ENCODE measurements at regions not wholly inside any gene's neighbourhood (a gene's known extent, or its start where the extent isn't known, plus 50 kb on each side); places are given as distances from the start of the nearest gene placed in this dataset.

- DNase-seq (ENCODE audit: low spot score in 2 of 2, unreplicated experiment in 2 of 2) = no peak
- no peak overlapping the region for H3K4me3 Mint-ChIP-seq
- no peak for TF ChIP-seq CTCF (IDR thresholded peaks at IDR 0.05; ENCODE audit: unreplicated experiment)
- H3K9me3 Mint-ChIP-seq = no peaks in the 10 kb centered on the region
- no peaks in the 10 kb centered on the region for H3K36me3 Mint-ChIP-seq
- H3K4me1 Mint-ChIP-seq = peaks cover 4% of the 10 kb centered on the region
- no peak overlapping the region for H3K27ac Mint-ChIP-seq
- no peaks in the 10 kb centered on the region for H3K27me3 Mint-ChIP-seq (ENCODE audit: low read depth)
Measured at GRCh38 chr18:2089396-2089795, 481.9 kb downstream of the METTL4 start.

GRCh38 chr18:2091937-2092336, 479.4 kb downstream of the METTL4 start:
- Mint-ChIP-seq H3K4me3 (no peak overlapping the region), H3K9me3 (no peaks in the 10 kb centered on the region), H3K27me3 (ENCODE audit: low read depth) (no peaks in the 10 kb centered on the region), H3K27ac (no peak overlapping the region), H3K36me3 (no peaks in the 10 kb centered on the region), H3K4me1 (peaks cover 4% of the 10 kb centered on the region)
- no peak for TF ChIP-seq CTCF (IDR thresholded peaks at IDR 0.05; ENCODE audit: unreplicated experiment)
- DNase-seq (ENCODE audit: low spot score in 2 of 2, unreplicated experiment in 2 of 2) = no peak

GRCh38 chr18:2096551-2096950, 474.8 kb downstream of the METTL4 start:
- no peaks in the 10 kb centered on the region for H3K27me3 Mint-ChIP-seq (ENCODE audit: low read depth)
- no peak for DNase-seq (ENCODE audit: low spot score in 2 of 2, unreplicated experiment in 2 of 2)
- no peaks in the 10 kb centered on the region for H3K36me3 Mint-ChIP-seq
- no peak overlapping the region for H3K27ac Mint-ChIP-seq
- no peaks in the 10 kb centered on the region for H3K4me1 Mint-ChIP-seq
- no peak overlapping the region for H3K4me3 Mint-ChIP-seq
- peaks cover 19% of the 10 kb centered on the region for H3K9me3 Mint-ChIP-seq
- TF ChIP-seq CTCF (IDR thresholded peaks at IDR 0.05; ENCODE audit: unreplicated experiment) = no peak

- H3K4me1 Mint-ChIP-seq = no peaks in the 10 kb centered on the region
Measured at GRCh38 chr18:2100694-2101213, 470.6 kb downstream of the METTL4 start.

GRCh38 chr18:2102022-2102421, 469.3 kb downstream of the METTL4 start:
- Mint-ChIP-seq H3K36me3 (no peaks in the 10 kb centered on the region), H3K27me3 (ENCODE audit: low read depth) (peaks cover 2% of the 10 kb centered on the region), H3K4me1 (no peaks in the 10 kb centered on the region), H3K9me3 (peaks cover 19% of the 10 kb centered on the region), H3K27ac (no peak overlapping the region), H3K4me3 (no peak overlapping the region)
- no peak for TF ChIP-seq CTCF (IDR thresholded peaks at IDR 0.05; ENCODE audit: unreplicated experiment)
- DNase-seq (ENCODE audit: low spot score in 2 of 2, unreplicated experiment in 2 of 2) = no peak

More at GRCh38 chr18:2100694-2101213, 470.6 kb downstream of the METTL4 start:
- Mint-ChIP-seq H3K9me3 (peaks cover 19% of the 10 kb centered on the region), H3K4me3 (no peak overlapping the region), H3K27me3 (ENCODE audit: low read depth) (peaks cover 2% of the 10 kb centered on the region), H3K36me3 (no peaks in the 10 kb centered on the region), H3K27ac (no peak overlapping the region)
- TF ChIP-seq CTCF (IDR thresholded peaks at IDR 0.05; ENCODE audit: unreplicated experiment) = no peak
- DNase-seq (ENCODE audit: low spot score in 2 of 2, unreplicated experiment in 2 of 2) = no peak

GRCh38 chr18:2103299-2103698, 468.0 kb downstream of the METTL4 start:
- H3K27ac Mint-ChIP-seq = no peak overlapping the region
- DNase-seq (ENCODE audit: low spot score in 2 of 2, unreplicated experiment in 2 of 2) = no peak
- peaks cover 4% of the 10 kb centered on the region for H3K4me1 Mint-ChIP-seq
- H3K27me3 Mint-ChIP-seq (ENCODE audit: low read depth) = peaks cover 2% of the 10 kb centered on the region
- no peak for TF ChIP-seq CTCF (IDR thresholded peaks at IDR 0.05; ENCODE audit: unreplicated experiment)
- no peak overlapping the region for H3K4me3 Mint-ChIP-seq
- H3K9me3 Mint-ChIP-seq = peaks cover 13% of the 10 kb centered on the region
- no peaks in the 10 kb centered on the region for H3K36me3 Mint-ChIP-seq

Measured in mesothelial cell of epicardium (in vitro differentiated cells).